NT2/D1 (cell line): ENCODE measurements at regions not wholly inside any gene's neighbourhood (a gene's known extent, or its start where the extent isn't known, plus 50 kb on each side); places are given as distances from the start of the nearest gene placed in this dataset.

Experiments
- SUZ12 ChIP-seq: IDR thresholded peaks from 2 replicates; pipeline ENCODE4 v1.6.1; 2011; ENCODE audit not compliant: insufficient read length, insufficient read depth; ENCODE audit errors: extremely low read depth
- YY1 ChIP-seq: IDR thresholded peaks from 2 replicates; pipeline ENCODE4 v1.6.1; 2011; ENCODE audit not compliant: insufficient read length, insufficient read depth
- ZNF274 ChIP-seq: IDR thresholded peaks from 2 replicates; pipeline ENCODE4 v1.6.1; 2011; ENCODE audit warnings: mild to moderate bottlenecking, low read depth, low read length

DNA sequence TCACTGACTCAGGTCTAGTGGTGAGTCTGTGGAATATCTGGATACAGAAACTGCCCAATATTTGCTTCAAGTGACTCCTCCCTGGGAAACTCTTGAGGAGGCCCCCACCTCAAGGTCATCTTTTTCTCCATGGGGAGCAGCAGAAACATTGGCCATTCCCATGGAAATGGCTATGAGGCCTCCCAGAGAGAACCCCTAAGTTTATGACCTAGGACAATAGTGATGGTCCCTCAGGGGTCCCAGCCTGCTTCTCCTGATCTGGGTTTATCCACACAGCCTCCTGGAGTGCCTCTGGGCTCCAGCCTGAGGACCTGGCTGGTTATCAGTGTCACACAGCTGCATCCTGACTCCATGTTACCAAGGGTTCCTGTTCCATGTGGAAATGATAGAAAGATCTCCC is 131.2 kb downstream of the ZNF280B start:
- no peak for TF ChIP-seq ZNF274
- TF ChIP-seq YY1, result no peak
- no peak for TF ChIP-seq SUZ12
